ENCODE measurements at regions not wholly inside any gene's neighbourhood (a gene's known extent, or its start where the extent isn't known, plus 50 kb on each side); places are given as distances from the start of the nearest gene placed in this dataset.

GRCh38 chr13:71115301-71115700 is 751.7 kb downstream of the DACH1 start:
- intact Hi-C loops (cut with micrococcal nuclease): no loop called here

GRCh38 chr13:71096421-71096820 is 770.6 kb downstream of the DACH1 start:
- DNase-seq: no peak
- no peak overlapping the region for H3K27ac ChIP-seq (replicated peaks)
- H3K27me3 ChIP-seq (ENCODE audit: low read depth): no peaks in the 10 kb centered on the region
- no peak for TF ChIP-seq CTCF (IDR thresholded peaks at IDR 0.05; ENCODE audit: borderline replicate concordance)
- intact Hi-C loops (cut with micrococcal nuclease): no loop called here
- no peaks in the 10 kb centered on the region for H3K4me1 ChIP-seq
- H3K9me3 ChIP-seq (replicated peaks): peaks cover 7% of the 10 kb centered on the region
- H3K36me3 ChIP-seq: no peaks in the 10 kb centered on the region
- no peak overlapping the region for H3K4me3 ChIP-seq

More at GRCh38 chr13:71115301-71115700, 751.7 kb downstream of the DACH1 start:
- H3K27ac ChIP-seq (replicated peaks): no peak overlapping the region
- H3K4me3 ChIP-seq: no peak overlapping the region
- no peaks in the 10 kb centered on the region for H3K4me1 ChIP-seq
- H3K9me3 ChIP-seq (replicated peaks): peaks cover 8% of the 10 kb centered on the region
- H3K27me3 ChIP-seq (ENCODE audit: low read depth): no peaks in the 10 kb centered on the region
- DNase-seq: no peak
- no peaks in the 10 kb centered on the region for H3K36me3 ChIP-seq
- TF ChIP-seq CTCF (IDR thresholded peaks at IDR 0.05; ENCODE audit: borderline replicate concordance): no peak

GRCh38 chr13:71090990-71091389 is 776.0 kb downstream of the DACH1 start:
- Histone ChIP-seq H3K36me3 (no peaks in the 10 kb centered on the region), H3K9me3 (replicated peaks) (peaks cover 7% of the 10 kb centered on the region), H3K4me1 (no peaks in the 10 kb centered on the region), H3K27ac (replicated peaks) (no peak overlapping the region), H3K4me3 (no peak overlapping the region), H3K27me3 (ENCODE audit: low read depth) (no peaks in the 10 kb centered on the region)
- intact Hi-C loops (cut with micrococcal nuclease): no loop called here
- TF ChIP-seq CTCF (IDR thresholded peaks at IDR 0.05; ENCODE audit: borderline replicate concordance): no peak
- no peak for DNase-seq

- Histone ChIP-seq H3K4me3 (no peak overlapping the region), H3K4me1 (no peaks in the 10 kb centered on the region), H3K27ac (replicated peaks) (no peak overlapping the region), H3K36me3 (no peaks in the 10 kb centered on the region), H3K9me3 (replicated peaks) (no peaks in the 10 kb centered on the region), H3K27me3 (ENCODE audit: low read depth) (no peaks in the 10 kb centered on the region)
- TF ChIP-seq CTCF (IDR thresholded peaks at IDR 0.05; ENCODE audit: borderline replicate concordance): no peak
- intact Hi-C loops (cut with micrococcal nuclease): no loop called here
- no peak for DNase-seq
Measured at GRCh38 chr13:71089056-71089455, 777.9 kb downstream of the DACH1 start.

GRCh38 chr13:71087432-71087831 is 779.6 kb downstream of the DACH1 start:
- H3K4me3 ChIP-seq: no peak overlapping the region
- intact Hi-C loops (cut with micrococcal nuclease): no loop called here
- H3K4me1 ChIP-seq: no peaks in the 10 kb centered on the region
- no peaks in the 10 kb centered on the region for H3K27me3 ChIP-seq (ENCODE audit: low read depth)
- no peak overlapping the region for H3K27ac ChIP-seq (replicated peaks)
- TF ChIP-seq CTCF (IDR thresholded peaks at IDR 0.05; ENCODE audit: borderline replicate concordance): no peak
- DNase-seq: no peak
- H3K36me3 ChIP-seq: no peaks in the 10 kb centered on the region
- no peaks in the 10 kb centered on the region for H3K9me3 ChIP-seq (replicated peaks)

- Histone ChIP-seq H3K36me3 (no peaks in the 10 kb centered on the region), H3K4me3 (no peak overlapping the region), H3K27ac (replicated peaks) (no peak overlapping the region), H3K9me3 (replicated peaks) (no peaks in the 10 kb centered on the region), H3K27me3 (ENCODE audit: low read depth) (no peaks in the 10 kb centered on the region), H3K4me1 (no peaks in the 10 kb centered on the region)
- no peak for DNase-seq
- no peak for TF ChIP-seq CTCF (IDR thresholded peaks at IDR 0.05; ENCODE audit: borderline replicate concordance)
- intact Hi-C loops (cut with micrococcal nuclease): no loop called here
Measured at GRCh38 chr13:71087006-71087405, 780.0 kb downstream of the DACH1 start.

Data from left ventricle myocardium inferior (tissue), 1 donor.